IPS DF 6.9 (cell line): ENCODE measurements at regions not wholly inside any gene's neighbourhood (a gene's known extent, or its start where the extent isn't known, plus 50 kb on each side); places are given as distances from the start of the nearest gene placed in this dataset.

Experiments
- DNase-seq: peaks from one replicate; pipeline ENCODE4 v3.0.0-alpha.2; 2013; ENCODE audit warnings: low read depth, low spot score
- H3K27ac ChIP-seq: one replicate; pipeline ENCODE4 v1.5.1; 2013; ENCODE audit warnings: low read length, control low read depth
- H3K27me3 ChIP-seq: 2 replicates; pipeline ENCODE4 v1.6.1; 2013; ENCODE audit warnings: mild to moderate bottlenecking, low read length; ENCODE audit not compliant: control insufficient read depth, insufficient read depth
- H3K36me3 ChIP-seq: 2 replicates; pipeline ENCODE4 v1.6.1; 2013; ENCODE audit warnings: low read length; ENCODE audit not compliant: control insufficient read depth, insufficient read depth
- H3K4me1 ChIP-seq: 2 replicates; pipeline ENCODE4 v1.6.1; 2013; ENCODE audit warnings: low read length; ENCODE audit not compliant: control insufficient read depth, insufficient read depth
- H3K4me3 ChIP-seq: 2 replicates; pipeline ENCODE4 v1.5.1; 2013; ENCODE audit warnings: mild to moderate bottlenecking, low read length
- H3K9me3 ChIP-seq: 2 replicates; pipeline ENCODE4 v1.6.1; 2013; ENCODE audit warnings: low read length, inconsistent platforms; ENCODE audit not compliant: control insufficient read depth, insufficient read depth
- WGBS: extraction: QIAGEN DNeasy Blood & Tissue Kit; methylation state at CpG from one replicate; pipeline ENCODE4 v1.1.7; 2013; ENCODE audit warnings: mixed read lengths, missing lambda C conversion rate; ENCODE audit not compliant: insufficient read length, insufficient coverage; 5-methylcytosine and 5-hydroxymethylcytosine counted together

- no peak for DNase-seq
- Histone ChIP-seq H3K27me3 (no peaks in the 10 kb centered on the region), H3K36me3 (no peaks in the 10 kb centered on the region), H3K9me3 (no peaks in the 10 kb centered on the region), H3K27ac (no peak overlapping the region), H3K4me3 (no peak overlapping the region), H3K4me1 (no peaks in the 10 kb centered on the region)
- WGBS = no CpG with 5 or more reads among the region's 2 CpGs
Observed at GRCh38 chr4:10259976-10260375, 143.4 kb upstream of the WDR1 start.

- WGBS = no CpG with 5 or more reads among the region's 3 CpGs
- Histone ChIP-seq H3K27me3 (no peaks in the 10 kb centered on the region), H3K27ac (no peak overlapping the region), H3K4me1 (no peaks in the 10 kb centered on the region), H3K36me3 (no peaks in the 10 kb centered on the region), H3K9me3 (no peaks in the 10 kb centered on the region), H3K4me3 (no peak overlapping the region)
- DNase-seq = no peak
Observed at GRCh38 chr4:10256203-10256602, 139.6 kb upstream of the WDR1 start.

GRCh38 chr4:10253765-10254164 lies 137.2 kb upstream of the WDR1 start:
- Histone ChIP-seq H3K9me3 (no peaks in the 10 kb centered on the region), H3K4me1 (no peaks in the 10 kb centered on the region)
- DNase-seq = no peak

GRCh38 chr4:10245751-10246150 lies 129.2 kb upstream of the WDR1 start:
- Histone ChIP-seq H3K4me3 (no peak overlapping the region), H3K36me3 (no peaks in the 10 kb centered on the region), H3K4me1 (no peaks in the 10 kb centered on the region), H3K27me3 (no peaks in the 10 kb centered on the region), H3K27ac (no peak overlapping the region), H3K9me3 (no peaks in the 10 kb centered on the region)
- WGBS = no CpG with 5 or more reads among the region's 7 CpGs
- no peak for DNase-seq

More at GRCh38 chr4:10253765-10254164, 137.2 kb upstream of the WDR1 start:
- no peaks in the 10 kb centered on the region for H3K27me3 ChIP-seq
- WGBS = no CpG with 5 or more reads among the region's 6 CpGs
- no peak overlapping the region for H3K27ac ChIP-seq
- no peaks in the 10 kb centered on the region for H3K36me3 ChIP-seq
- no peak overlapping the region for H3K4me3 ChIP-seq

- Histone ChIP-seq H3K4me3 (no peak overlapping the region), H3K27ac (no peak overlapping the region), H3K9me3 (no peaks in the 10 kb centered on the region), H3K36me3 (no peaks in the 10 kb centered on the region), H3K4me1 (no peaks in the 10 kb centered on the region), H3K27me3 (no peaks in the 10 kb centered on the region)
- WGBS = no CpG with 5 or more reads among the region's 2 CpGs
- no peak for DNase-seq
Observed at GRCh38 chr4:10243856-10244255, 127.3 kb upstream of the WDR1 start.

- H3K9me3 ChIP-seq = no peaks in the 10 kb centered on the region
- H3K27ac ChIP-seq = no peak overlapping the region
- DNase-seq = no peak
- H3K4me3 ChIP-seq = no peak overlapping the region
- no peaks in the 10 kb centered on the region for H3K27me3 ChIP-seq
- no CpG with 5 or more reads among the region's 1 CpG for whole genome bisulfite sequencing
- H3K4me1 ChIP-seq = no peaks in the 10 kb centered on the region
- no peaks in the 10 kb centered on the region for H3K36me3 ChIP-seq
Observed at GRCh38 chr4:10240691-10241090, 124.1 kb upstream of the WDR1 start.

- DNase-seq = no peak
- no CpG with 5 or more reads among the region's 7 CpGs for WGBS
Observed at GRCh38 chr4:10239982-10240654, 123.5 kb upstream of the WDR1 start.

GRCh38 chr4:10237131-10237530 lies 120.5 kb upstream of the WDR1 start:
- no CpG with 5 or more reads among the region's 1 CpG for WGBS
- no peak for DNase-seq
- no peaks in the 10 kb centered on the region for H3K9me3 ChIP-seq
- no peaks in the 10 kb centered on the region for H3K4me1 ChIP-seq
- no peaks in the 10 kb centered on the region for H3K27me3 ChIP-seq
- no peak overlapping the region for H3K27ac ChIP-seq
- H3K4me3 ChIP-seq = no peak overlapping the region
- H3K36me3 ChIP-seq = no peaks in the 10 kb centered on the region

More at GRCh38 chr4:10239982-10240654, 123.5 kb upstream of the WDR1 start:
- Histone ChIP-seq H3K4me1 (no peaks in the 10 kb centered on the region), H3K27ac (no peak overlapping the region), H3K9me3 (no peaks in the 10 kb centered on the region), H3K36me3 (no peaks in the 10 kb centered on the region), H3K4me3 (no peak overlapping the region), H3K27me3 (no peaks in the 10 kb centered on the region)

- no peaks in the 10 kb centered on the region for H3K4me1 ChIP-seq
- no peaks in the 10 kb centered on the region for H3K9me3 ChIP-seq
- no CpG with 5 or more reads among the region's 4 CpGs for WGBS
Observed at GRCh38 chr4:10232114-10232513, 115.5 kb upstream of the WDR1 start.

GRCh38 chr4:10226756-10227155 lies 110.2 kb upstream of the WDR1 start:
- Histone ChIP-seq H3K27me3 (no peaks in the 10 kb centered on the region), H3K9me3 (no peaks in the 10 kb centered on the region)
- no peak for DNase-seq

More at GRCh38 chr4:10232114-10232513, 115.5 kb upstream of the WDR1 start:
- Histone ChIP-seq H3K27me3 (no peaks in the 10 kb centered on the region), H3K36me3 (no peaks in the 10 kb centered on the region), H3K27ac (no peak overlapping the region), H3K4me3 (no peak overlapping the region)
- DNase-seq = no peak

GRCh38 chr4:10225096-10225495 lies 108.5 kb upstream of the WDR1 start:
- Histone ChIP-seq H3K4me1 (no peaks in the 10 kb centered on the region), H3K4me3 (no peak overlapping the region), H3K36me3 (no peaks in the 10 kb centered on the region), H3K27me3 (no peaks in the 10 kb centered on the region), H3K9me3 (no peaks in the 10 kb centered on the region), H3K27ac (no peak overlapping the region)
- DNase-seq = no peak

More at GRCh38 chr4:10226756-10227155, 110.2 kb upstream of the WDR1 start:
- WGBS = no CpG with 5 or more reads among the region's 3 CpGs
- Histone ChIP-seq H3K36me3 (no peaks in the 10 kb centered on the region), H3K27ac (no peak overlapping the region), H3K4me3 (no peak overlapping the region), H3K4me1 (no peaks in the 10 kb centered on the region)
